WI38 (cell line): ENCODE measurements at regions not wholly inside any gene's neighbourhood (a gene's known extent, or its start where the extent isn't known, plus 50 kb on each side); places are given as distances from the start of the nearest gene placed in this dataset.

Experiments used
- H3K4me3 ChIP-seq: 2 replicates; pipeline ENCODE4 v1.5.1; 2011; ENCODE audit warnings: low read depth, mild to moderate bottlenecking, control low read depth, low read length
- TF ChIP-seq, protein P1 (sequence below): IDR thresholded peaks from 2 replicates; pipeline ENCODE4 v1.5.1; 2012; ENCODE audit warnings: low read depth, mild to moderate bottlenecking, control low read depth, low read length

DNA sequence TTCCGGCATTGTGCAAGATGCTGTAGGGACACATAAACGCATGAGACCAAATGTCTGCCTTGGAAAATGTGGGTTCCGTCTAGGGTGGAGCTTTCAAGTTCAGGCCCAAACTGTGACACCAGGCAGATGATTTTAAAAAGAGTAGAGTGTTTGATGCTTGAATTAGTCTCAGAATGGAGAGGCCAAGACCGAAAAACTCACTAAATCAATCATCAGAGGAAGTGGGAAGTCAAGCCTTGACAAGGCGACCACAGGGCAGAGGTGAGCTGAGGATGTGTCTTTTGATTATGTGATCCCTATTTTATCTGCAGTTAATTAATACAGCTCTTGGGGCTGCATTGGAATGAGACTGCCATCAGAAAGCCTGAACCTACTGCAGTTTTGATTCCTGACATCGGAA lies 275.4 kb downstream of the ABHD5 start:
- H3K4me3 ChIP-seq, result no peak overlapping the region

DNA sequence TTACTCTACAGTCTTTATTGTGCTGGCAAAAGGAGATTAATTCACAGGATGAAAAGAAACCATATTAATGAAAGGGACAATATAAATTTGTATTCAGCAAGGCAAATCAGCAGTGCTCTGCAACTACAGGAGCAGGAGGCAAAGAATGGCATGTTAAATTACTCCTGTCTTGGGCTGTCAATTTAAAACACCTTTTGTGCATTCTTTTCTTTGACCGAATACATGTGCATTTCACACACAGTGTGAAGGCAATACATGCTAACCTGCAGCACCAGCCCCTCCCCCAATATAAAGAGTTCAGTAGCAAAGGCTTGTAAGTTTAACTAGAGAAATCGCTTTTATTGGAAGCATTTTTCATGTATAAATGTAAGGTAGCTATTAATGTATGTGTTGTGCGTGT lies 275.2 kb upstream of the TOPAZ1 start:
- TF ChIP-seq, protein P1, sequence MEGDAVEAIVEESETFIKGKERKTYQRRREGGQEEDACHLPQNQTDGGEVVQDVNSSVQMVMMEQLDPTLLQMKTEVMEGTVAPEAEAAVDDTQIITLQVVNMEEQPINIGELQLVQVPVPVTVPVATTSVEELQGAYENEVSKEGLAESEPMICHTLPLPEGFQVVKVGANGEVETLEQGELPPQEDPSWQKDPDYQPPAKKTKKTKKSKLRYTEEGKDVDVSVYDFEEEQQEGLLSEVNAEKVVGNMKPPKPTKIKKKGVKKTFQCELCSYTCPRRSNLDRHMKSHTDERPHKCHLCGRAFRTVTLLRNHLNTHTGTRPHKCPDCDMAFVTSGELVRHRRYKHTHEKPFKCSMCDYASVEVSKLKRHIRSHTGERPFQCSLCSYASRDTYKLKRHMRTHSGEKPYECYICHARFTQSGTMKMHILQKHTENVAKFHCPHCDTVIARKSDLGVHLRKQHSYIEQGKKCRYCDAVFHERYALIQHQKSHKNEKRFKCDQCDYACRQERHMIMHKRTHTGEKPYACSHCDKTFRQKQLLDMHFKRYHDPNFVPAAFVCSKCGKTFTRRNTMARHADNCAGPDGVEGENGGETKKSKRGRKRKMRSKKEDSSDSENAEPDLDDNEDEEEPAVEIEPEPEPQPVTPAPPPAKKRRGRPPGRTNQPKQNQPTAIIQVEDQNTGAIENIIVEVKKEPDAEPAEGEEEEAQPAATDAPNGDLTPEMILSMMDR, result no peak
- no peak overlapping the region for H3K4me3 ChIP-seq

More for the DNA sequence above, 275.4 kb downstream of the ABHD5 start:
- TF ChIP-seq, protein P1, result no peak

- H3K4me3 ChIP-seq, result no peak overlapping the region
- TF ChIP-seq, protein P1, result no peak
These were observed 273.2 kb upstream of the TOPAZ1 start for GRCh38 chr3:43968465-43968864.

DNA sequence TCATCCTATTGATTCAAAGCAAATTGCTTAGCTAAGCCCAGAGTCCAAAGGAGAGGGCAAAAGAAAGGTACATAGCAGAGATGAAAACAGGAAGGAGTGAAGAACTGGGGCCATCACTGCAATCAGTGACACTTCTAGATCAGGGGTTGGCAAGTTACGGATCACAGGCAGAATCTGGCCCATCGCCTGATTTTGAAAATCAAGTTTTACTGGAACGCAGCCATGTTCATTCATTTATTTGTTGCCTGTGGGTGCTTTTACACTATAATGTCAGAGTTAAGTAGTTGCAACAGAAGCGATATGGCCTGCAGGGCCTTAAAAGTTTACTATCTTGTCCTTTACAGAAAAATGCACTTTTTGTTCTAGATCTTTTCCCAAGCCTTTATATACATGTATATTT lies 271.7 kb upstream of the TOPAZ1 start:
- no peak overlapping the region for H3K4me3 ChIP-seq
- TF ChIP-seq, protein P1, result no peak

DNA sequence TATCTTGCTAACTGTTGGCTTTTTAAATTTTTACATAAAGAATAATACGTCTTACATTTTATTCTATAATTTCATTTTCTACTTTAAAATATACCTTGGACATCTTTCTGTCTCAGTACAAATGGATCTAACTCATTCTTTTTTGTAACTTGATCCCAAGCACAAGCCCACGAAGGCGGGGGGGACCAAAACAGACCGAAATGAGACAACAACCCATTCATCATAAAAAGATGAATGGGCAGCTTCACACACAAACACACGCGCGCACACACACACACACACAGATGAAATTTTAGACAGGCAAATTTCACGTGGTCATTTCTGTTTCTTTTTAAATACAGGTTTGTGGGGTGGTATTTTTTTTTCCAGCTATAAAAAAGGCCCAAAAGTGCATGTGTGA lies 271.3 kb upstream of the TOPAZ1 start:
- TF ChIP-seq, protein P1, result no peak
- no peak overlapping the region for H3K4me3 ChIP-seq

- TF ChIP-seq, protein P1, result no peak
- no peak overlapping the region for H3K4me3 ChIP-seq
These were observed 270.8 kb upstream of the TOPAZ1 start for GRCh38 chr3:43970920-43971319.

DNA sequence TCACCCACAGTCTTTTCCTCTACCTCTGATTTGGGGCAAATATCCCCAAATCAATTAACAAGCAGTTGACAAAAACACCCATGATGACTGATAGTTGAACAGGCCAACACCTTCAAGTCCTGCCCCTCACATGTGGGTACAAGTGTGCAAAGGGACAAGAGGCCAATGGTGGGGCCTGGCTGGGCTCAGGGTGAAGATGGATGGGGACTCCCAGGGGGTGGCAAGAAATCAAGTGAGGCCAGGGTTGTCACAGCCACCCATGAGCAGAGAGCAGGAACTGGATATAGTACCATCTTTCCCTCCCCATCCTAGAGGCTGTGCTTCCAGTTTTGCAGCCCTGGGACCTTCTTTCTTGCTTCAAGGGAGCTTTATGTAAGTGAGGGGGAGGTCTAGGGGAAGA lies 270.2 kb upstream of the TOPAZ1 start:
- TF ChIP-seq, protein P1, result no peak

More for the DNA sequence above, 270.2 kb upstream of the TOPAZ1 start:
- H3K4me3 ChIP-seq, result no peak overlapping the region
